ENCODE measurements at regions not wholly inside any gene's neighbourhood (a gene's known extent, or its start where the extent isn't known, plus 50 kb on each side); places are given as distances from the start of the nearest gene placed in this dataset.
"Not testable (repeated sequence)": the region's sequence is repeated elsewhere in the genome, so short reads cannot be mapped to it uniquely, and the experiment has no call there.

DNA sequence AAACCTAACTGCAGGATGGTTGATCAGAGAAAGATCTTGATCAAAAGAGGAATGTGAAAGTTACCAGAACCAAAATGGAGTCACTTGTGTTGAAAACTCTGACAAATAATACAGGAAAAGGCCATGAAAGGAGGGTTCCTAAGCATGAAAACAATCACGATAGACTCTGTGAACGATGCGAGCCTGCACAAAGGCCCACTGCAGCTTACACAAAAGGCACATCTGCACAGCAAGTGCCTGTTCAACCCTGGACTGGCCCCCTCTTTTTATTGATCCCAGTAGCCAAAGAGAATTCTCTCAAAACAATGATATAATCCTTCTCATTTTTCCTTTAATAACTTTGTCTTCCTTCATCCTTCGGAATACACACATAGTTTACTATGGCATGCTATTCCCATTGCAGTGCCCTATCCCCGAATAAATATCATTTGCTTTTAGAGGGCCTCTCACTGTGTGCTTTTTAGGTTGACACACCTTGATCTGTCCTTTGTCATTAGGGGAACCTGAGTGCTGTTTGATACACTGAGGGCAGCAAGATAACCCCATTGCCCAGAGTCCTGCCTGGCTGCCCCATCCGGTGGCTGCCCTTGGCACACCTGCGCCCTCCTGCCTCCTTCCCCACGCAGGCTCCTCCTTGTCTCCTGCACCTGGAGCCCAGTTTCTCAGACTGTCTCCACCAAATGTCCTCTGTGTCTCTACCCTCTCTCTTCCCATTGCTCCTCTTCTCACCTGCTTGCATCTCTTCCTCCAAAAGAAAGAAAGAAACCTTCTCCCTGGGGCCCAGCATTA, 98.3 kb upstream of the FRMD1 start:
- no peak overlapping the region for H3K4me3 ChIP-seq (ENCODE audit: low read length)
- DNase-seq (ENCODE audit: low read depth), result no peak
- TF ChIP-seq, protein P1, sequence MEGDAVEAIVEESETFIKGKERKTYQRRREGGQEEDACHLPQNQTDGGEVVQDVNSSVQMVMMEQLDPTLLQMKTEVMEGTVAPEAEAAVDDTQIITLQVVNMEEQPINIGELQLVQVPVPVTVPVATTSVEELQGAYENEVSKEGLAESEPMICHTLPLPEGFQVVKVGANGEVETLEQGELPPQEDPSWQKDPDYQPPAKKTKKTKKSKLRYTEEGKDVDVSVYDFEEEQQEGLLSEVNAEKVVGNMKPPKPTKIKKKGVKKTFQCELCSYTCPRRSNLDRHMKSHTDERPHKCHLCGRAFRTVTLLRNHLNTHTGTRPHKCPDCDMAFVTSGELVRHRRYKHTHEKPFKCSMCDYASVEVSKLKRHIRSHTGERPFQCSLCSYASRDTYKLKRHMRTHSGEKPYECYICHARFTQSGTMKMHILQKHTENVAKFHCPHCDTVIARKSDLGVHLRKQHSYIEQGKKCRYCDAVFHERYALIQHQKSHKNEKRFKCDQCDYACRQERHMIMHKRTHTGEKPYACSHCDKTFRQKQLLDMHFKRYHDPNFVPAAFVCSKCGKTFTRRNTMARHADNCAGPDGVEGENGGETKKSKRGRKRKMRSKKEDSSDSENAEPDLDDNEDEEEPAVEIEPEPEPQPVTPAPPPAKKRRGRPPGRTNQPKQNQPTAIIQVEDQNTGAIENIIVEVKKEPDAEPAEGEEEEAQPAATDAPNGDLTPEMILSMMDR (IDR thresholded peaks at IDR 0.05; ENCODE audit: insufficient read depth, low read depth, low read length, missing control alignments), result no peak

DNA sequence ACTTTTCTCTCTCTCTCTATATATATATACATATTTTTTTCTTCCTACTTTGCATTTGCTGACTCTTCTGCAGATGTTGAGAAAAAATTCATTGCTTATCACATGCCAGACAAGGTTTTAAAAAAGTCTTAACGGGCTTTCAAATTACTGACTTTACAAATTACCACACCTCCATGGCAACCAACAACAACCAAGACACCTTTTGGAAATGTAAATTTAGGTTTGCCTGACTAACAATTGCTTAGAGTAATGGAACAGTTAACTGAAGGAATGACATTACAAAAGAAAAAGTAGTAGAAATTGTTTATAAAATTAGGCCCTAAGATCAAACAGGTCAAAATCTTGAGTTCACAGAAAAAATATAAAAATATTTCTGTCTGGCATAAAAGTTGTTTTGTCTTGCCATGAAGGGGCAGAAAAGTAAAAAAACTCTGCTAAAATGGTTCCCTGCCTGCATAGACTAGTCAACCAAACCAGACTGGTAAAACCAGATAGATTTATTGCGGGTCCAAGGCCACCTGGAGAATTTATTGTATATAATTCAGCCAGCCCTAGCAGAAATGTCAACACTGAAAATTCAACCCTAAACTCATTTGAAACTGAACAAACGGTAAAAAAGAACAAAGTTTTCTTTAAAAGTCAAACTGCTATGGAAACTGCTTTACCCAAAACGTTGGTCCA, 92.8 kb upstream of the FRMD1 start:
- no peak overlapping the region for H3K4me3 ChIP-seq (ENCODE audit: low read length)
- no peak for DNase-seq (ENCODE audit: low read depth)
- TF ChIP-seq, protein P1 (IDR thresholded peaks at IDR 0.05; ENCODE audit: insufficient read depth, low read depth, low read length, missing control alignments), result no peak

DNA sequence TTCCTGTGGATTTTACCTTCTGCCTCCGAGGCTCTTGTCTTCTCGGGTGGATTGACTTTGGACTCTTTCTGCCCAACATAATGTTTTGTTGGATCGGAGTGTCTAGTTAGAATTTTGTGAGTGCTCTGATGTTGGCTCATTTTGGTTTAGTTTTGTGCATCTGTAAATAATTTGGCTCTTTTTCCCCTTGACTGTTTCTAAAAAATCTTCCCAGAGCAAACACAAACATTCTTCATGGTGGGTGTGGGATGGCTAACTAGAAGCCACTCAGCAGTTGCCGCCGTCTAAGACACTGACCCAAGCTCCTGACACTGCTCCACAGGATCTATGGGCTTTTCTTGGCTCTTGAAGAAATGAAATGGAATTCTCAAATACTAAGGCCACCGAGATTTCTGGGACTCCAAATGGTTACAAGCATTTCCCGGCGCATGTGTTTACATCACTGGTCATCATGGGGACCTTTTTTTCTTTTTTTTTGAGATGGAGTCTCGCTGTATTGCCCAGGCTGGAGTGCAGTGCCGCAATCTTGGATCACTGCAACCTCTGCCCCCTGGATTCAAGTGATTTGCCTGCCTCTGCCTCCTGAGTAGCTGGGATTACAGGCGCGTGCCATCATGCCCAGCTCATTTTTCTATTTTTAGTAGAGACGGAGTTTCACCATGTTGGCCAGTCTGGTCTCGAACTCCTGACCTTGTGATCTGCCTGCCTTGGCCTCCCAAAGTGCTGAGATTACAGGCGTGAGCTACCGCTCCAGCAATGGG, 92.0 kb upstream of the FRMD1 start:
- TF ChIP-seq, protein P1 (IDR thresholded peaks at IDR 0.05; ENCODE audit: insufficient read depth, low read depth, low read length, missing control alignments), result no peak
- no peak overlapping the region for H3K4me3 ChIP-seq (ENCODE audit: low read length)
- no peak for DNase-seq (ENCODE audit: low read depth)

DNA sequence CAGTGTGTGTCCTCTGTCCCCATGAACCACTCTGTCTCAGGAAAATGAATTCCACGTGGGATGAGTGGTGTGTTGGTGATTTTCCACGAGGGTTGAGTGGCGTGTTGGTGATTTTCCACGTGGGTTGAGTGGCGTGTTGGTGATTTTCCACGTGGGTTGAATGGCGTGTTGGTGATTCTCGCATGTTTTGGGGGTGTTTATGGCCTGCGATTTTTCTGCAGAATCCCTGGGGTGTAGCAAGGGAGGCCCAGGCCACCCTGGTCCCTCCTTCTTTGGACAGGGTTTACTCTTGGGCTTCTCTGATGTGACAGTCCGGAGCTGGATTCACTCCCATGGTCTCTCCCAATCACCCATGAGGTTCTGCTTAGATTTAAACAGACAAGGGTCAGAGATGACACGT, 90.6 kb upstream of the FRMD1 start:
- no peak overlapping the region for H3K4me3 ChIP-seq (ENCODE audit: low read length)
- TF ChIP-seq, protein P1 (IDR thresholded peaks at IDR 0.05; ENCODE audit: insufficient read depth, low read depth, low read length, missing control alignments), result no peak
- DNase-seq (ENCODE audit: low read depth), result no peak

DNA sequence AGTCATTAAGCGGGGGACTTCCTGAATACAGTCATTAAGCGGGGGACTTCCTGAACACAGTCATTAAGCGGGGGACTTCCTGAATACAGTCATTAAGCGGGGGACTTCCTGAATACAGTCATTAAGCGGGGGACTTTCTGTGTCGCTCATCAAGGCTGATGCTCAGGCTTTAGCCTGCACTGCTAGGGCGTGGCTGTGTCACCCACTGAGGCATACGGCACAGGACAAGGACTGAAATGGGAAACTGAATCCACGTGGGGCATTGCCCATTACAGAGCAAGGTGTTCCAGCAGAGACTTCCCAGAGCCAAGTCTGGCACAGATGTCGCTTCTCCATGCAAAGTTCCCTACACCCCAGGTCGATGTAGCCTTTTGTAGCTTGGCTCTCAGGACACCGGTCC, 89.9 kb upstream of the FRMD1 start:
- DNase-seq (ENCODE audit: low read depth), result not testable (repeated sequence)

DNA sequence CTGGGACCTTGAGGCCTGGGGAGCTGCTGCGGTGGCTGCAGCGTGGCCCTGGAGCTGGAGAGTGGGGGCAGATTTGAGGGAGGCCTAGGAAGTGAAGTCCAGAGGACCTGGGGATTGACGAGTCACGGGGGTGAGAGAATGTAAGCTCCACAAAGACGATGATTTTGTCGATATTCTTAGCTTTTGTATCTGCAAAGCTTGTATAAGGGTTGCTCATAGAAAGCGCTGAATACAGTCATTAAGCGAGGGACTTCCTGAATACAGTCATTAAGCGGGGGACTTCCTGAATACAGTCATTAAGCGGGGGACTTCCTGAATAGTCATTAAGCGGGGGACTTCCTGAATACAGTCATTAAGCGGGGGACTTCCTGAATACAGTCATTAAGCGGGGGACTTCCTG, 89.3 kb upstream of the FRMD1 start:
- H3K4me3 ChIP-seq (ENCODE audit: low read length); DNase-seq (ENCODE audit: low read depth): not testable (repeated sequence)

More for the DNA sequence above, 89.9 kb upstream of the FRMD1 start:
- H3K4me3 ChIP-seq (ENCODE audit: low read length), result not testable (repeated sequence)

DNA sequence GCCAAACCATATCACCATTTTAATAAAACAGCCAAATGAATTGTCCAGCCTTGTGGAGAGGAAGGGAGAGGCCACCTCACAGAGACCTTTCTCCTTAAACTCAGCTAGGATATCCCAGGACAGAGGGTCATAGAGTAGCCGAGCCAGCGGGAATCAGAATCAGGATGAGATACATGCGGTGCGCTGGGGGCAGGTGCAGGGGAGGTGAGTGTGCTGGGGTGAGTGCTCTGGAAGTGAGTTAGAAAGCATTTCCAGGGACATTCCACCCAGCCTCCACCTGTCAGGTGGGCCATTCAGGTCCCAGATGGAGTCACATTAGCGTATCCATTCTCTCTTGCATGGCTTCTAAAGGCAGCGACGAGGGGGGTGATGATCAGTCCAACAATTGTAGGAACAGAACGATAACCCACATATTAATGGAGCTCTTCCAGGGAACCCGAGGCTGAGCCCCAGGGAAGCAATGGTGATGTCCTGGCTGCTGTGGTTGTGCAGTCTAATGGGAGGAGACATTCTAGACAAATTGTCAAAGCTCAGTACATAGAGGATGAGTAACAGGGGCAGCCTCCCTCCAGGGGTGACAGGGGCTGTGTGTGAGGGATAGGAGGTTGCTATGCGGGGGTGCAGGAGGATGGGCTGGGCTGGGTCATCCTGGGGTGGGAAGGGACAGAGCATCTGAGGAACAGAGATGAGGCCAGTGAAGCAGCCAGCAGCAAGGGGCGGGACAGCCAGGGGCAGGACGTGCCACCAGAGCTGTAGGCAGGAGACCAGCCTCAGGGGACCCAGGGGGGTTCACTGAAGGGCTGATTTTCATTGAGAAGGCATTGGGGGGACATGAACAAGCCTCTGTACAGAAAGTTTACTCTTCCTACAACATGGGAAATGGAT, 88.7 kb upstream of the FRMD1 start:
- TF ChIP-seq, protein P1 (IDR thresholded peaks at IDR 0.05; ENCODE audit: insufficient read depth, low read depth, low read length, missing control alignments), result no peak

More for the DNA sequence above, 88.7 kb upstream of the FRMD1 start:
- H3K4me3 ChIP-seq (ENCODE audit: low read length), result no peak overlapping the region
- no peak for DNase-seq (ENCODE audit: low read depth)

Data from epithelial cell of esophagus (primary cell).